ENCODE measurements at regions not wholly inside any gene's neighbourhood (a gene's known extent, or its start where the extent isn't known, plus 50 kb on each side); places are given as distances from the start of the nearest gene placed in this dataset.

DNA sequence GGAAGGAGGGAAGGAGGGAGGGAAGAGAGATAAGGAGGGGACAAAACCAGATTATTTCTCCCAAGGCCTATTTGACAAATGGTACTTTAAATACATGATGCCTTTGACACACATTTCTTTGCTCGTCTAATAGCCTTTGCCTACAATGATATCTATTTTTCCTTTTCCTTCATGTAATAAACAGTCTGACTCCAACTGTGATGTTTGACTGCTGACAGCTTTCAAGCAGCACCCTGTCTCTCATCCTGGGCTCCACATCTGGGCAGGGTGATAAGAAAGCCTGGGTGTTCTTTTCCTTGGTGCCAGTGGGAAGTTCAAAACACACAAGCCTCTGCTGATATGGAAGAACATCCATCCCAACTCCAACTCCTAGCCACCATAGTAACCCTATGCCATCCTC lies 1277.7 kb upstream of the NXPH2 start:
- no peak for TF ChIP-seq EZH2 (IDR thresholded peaks at IDR 0.05; ENCODE audit: borderline replicate concordance, insufficient read depth, low read depth, low read length, poor library complexity, severe bottlenecking)
- no peak for TF ChIP-seq CTCF (IDR thresholded peaks at IDR 0.05)

All from B cell (primary cell).